H1 (cell line): ENCODE measurements at regions not wholly inside any gene's neighbourhood (a gene's known extent, or its start where the extent isn't known, plus 50 kb on each side); places are given as distances from the start of the nearest gene placed in this dataset.

Source experiments
- CTCF ChIA-PET: fragments of 300-600 bp; sonication (Branson Sonifier 250); formaldehyde crosslinking; loops from one replicate; lab custom pipeline; 2021; ENCODE audit not compliant: partially characterized antibody; lab: Charles Lee
- POLR2A ChIA-PET: fragments of 300-600 bp; sonication (Branson Sonifier 250); formaldehyde crosslinking; loops from one replicate; lab custom pipeline; 2021; ENCODE audit warnings: inconsistent platforms; ENCODE audit not compliant: partially characterized antibody; lab: Charles Lee
- DNase-seq, 2 experiments: peaks; one replicate each; pipeline versions ENCODE4 v3.0.0 to v3.0.0-alpha.2; 2010 to 2022; ENCODE audit warnings: low spot score in 2 of 2, low read depth in 1 of 2, mixed read lengths in 1 of 2
- FAIRE-seq: peaks from 2 replicates; lab custom pipeline; 2011; peaks lifted over from hg19 to GRCh38; lab: Jason Lieb, UNC
- H2AFZ ChIP-seq: 2 replicates; pipeline ENCODE4 v1.8.1; 2012; ENCODE audit warnings: low read length, inconsistent platforms
- H2AK5ac ChIP-seq: 2 replicates; pipeline ENCODE4 v1.6.1; 2013; ENCODE audit warnings: low read depth, low read length
- H2BK120ac ChIP-seq: replicated peaks from 2 replicates; pipeline ENCODE3; 2013; ENCODE audit warnings: low read depth, low read length, inconsistent platforms
- H2BK12ac ChIP-seq: 2 replicates; pipeline ENCODE4 v1.6.1; 2013; ENCODE audit warnings: low read depth, low read length
- H2BK15ac ChIP-seq: 2 replicates; pipeline ENCODE4 v1.6.1; 2013; ENCODE audit warnings: low read length
- H2BK20ac ChIP-seq: 2 replicates; pipeline ENCODE4 v1.6.1; 2013; ENCODE audit warnings: low read length
- H2BK5ac ChIP-seq: 2 replicates; pipeline ENCODE4 v1.6.1; 2013; ENCODE audit warnings: low read depth, low read length
- H3K14ac ChIP-seq: 2 replicates; pipeline ENCODE4 v1.6.1; 2013; ENCODE audit warnings: inconsistent platforms; ENCODE audit not compliant: insufficient read length
- H3K18ac ChIP-seq: 2 replicates; pipeline ENCODE4 v1.6.1; 2013; ENCODE audit warnings: low read length; ENCODE audit errors: extremely low read depth
- H3K23ac ChIP-seq: 2 replicates; pipeline ENCODE4 v1.6.1; 2013; ENCODE audit warnings: inconsistent platforms; ENCODE audit not compliant: insufficient read length
- H3K23me2 ChIP-seq: 2 replicates; pipeline ENCODE4 v1.6.1; 2013; ENCODE audit warnings: low read depth, low read length
- H3K27ac ChIP-seq: 2 replicates; pipeline ENCODE4 v1.6.1; 2011; ENCODE audit warnings: low read depth, low read length, inconsistent platforms
- H3K27me3 ChIP-seq, 4 experiments: replicated peaks in 1 of 4; 1 replicate in 1 of 4; 2 replicates in 3 of 4; pipeline versions ENCODE4 v1.6.1 to v1.8.1; 2011 to 2013; ENCODE audit warnings: low read length in 3 of 4, mild to moderate bottlenecking in 3 of 4, inconsistent platforms in 2 of 4, mixed read lengths in 2 of 4, moderate library complexity in 1 of 4; ENCODE audit not compliant: control insufficient read depth in 3 of 4, insufficient read depth in 3 of 4; ENCODE audit errors: extremely low read depth in 1 of 4
- H3K36me3 ChIP-seq, 4 experiments: 2 replicates each; pipeline versions ENCODE4 v1.6.1 to v1.8.1; 2011 to 2013; ENCODE audit warnings: mild to moderate bottlenecking in 4 of 4, low read length in 3 of 4, moderate library complexity in 2 of 4, control low read depth in 1 of 4, inconsistent platforms in 1 of 4; ENCODE audit not compliant: insufficient read depth in 4 of 4, control insufficient read depth in 2 of 4
- H3K4ac ChIP-seq: replicated peaks from 2 replicates; pipeline ENCODE3; 2013; ENCODE audit warnings: low read length, low read depth, mixed read lengths, inconsistent platforms; ENCODE audit not compliant: insufficient read length
- H3K4me1 ChIP-seq, 4 experiments: replicated peaks in 1 of 4; 1 replicate in 1 of 4; 2 replicates in 3 of 4; pipeline versions ENCODE4 v1.6.1 to v1.8.1; 2011 to 2013; ENCODE audit warnings: low read length in 3 of 4, inconsistent platforms in 2 of 4, mixed read lengths in 1 of 4; ENCODE audit not compliant: insufficient read depth in 4 of 4, control insufficient read depth in 3 of 4
- H3K4me2 ChIP-seq, 2 experiments: 2 replicates each; pipeline versions ENCODE4 v1.6.1 to v1.8.1; 2011 to 2013; ENCODE audit warnings: low read depth in 2 of 2, low read length in 2 of 2, control low read depth in 1 of 2, inconsistent platforms in 1 of 2, mild to moderate bottlenecking in 1 of 2; ENCODE audit not compliant: insufficient read depth in 1 of 2
- H3K4me3 ChIP-seq, 4 experiments: fragments of 200-600, 300-600 bp in 1 of 4; sonication (generic), shearing (Covaris generic), sonication (Bioruptor Twin) in 1 of 4; 2 replicates each; pipeline versions ENCODE4 v1.5.1 to v1.8.1; 2011 to 2016; ENCODE audit warnings: low read length in 4 of 4, low read depth in 3 of 4, control low read depth in 2 of 4, inconsistent platforms in 2 of 4, mild to moderate bottlenecking in 2 of 4, mixed read lengths in 1 of 4, moderate library complexity in 1 of 4; ENCODE audit not compliant: insufficient read depth in 2 of 4; ENCODE audit errors: extremely low read depth in 1 of 4
- H3K56ac ChIP-seq: replicated peaks from 2 replicates; pipeline ENCODE3; 2013; ENCODE audit warnings: low read depth, mild to moderate bottlenecking, mixed read lengths, low read length, inconsistent platforms; ENCODE audit not compliant: insufficient read length
- H3K79me1 ChIP-seq: 2 replicates; pipeline ENCODE4 v1.6.1; 2013; ENCODE audit warnings: low read depth, low read length, control low read depth
- H3K79me2 ChIP-seq, 2 experiments: 2 replicates each; pipeline versions ENCODE4 v1.6.1 to v1.8.1; 2012 to 2013; ENCODE audit warnings: low read length in 2 of 2, mild to moderate bottlenecking in 2 of 2, inconsistent platforms in 1 of 2; ENCODE audit not compliant: insufficient read depth in 2 of 2, control insufficient read depth in 1 of 2
- H3K9ac ChIP-seq, 4 experiments: replicated peaks in 1 of 4; 1 replicate in 1 of 4; 2 replicates in 3 of 4; pipeline versions ENCODE4 v1.6.1 to v1.8.1; 2011 to 2013; ENCODE audit warnings: low read depth in 3 of 4, low read length in 3 of 4, control low read depth in 2 of 4, mild to moderate bottlenecking in 2 of 4, moderate library complexity in 2 of 4, inconsistent platforms in 1 of 4; ENCODE audit errors: extremely low read depth in 1 of 4
- H3K9me3 ChIP-seq, 2 experiments: 2 replicates each; pipeline versions ENCODE4 v1.6.1 to v1.8.1; 2012 to 2013; ENCODE audit warnings: mild to moderate bottlenecking in 2 of 2, moderate library complexity in 2 of 2, control low read depth in 1 of 2, inconsistent platforms in 1 of 2, low read depth in 1 of 2, low read length in 1 of 2, mixed read lengths in 1 of 2; ENCODE audit not compliant: insufficient read depth in 2 of 2
- H4K20me1 ChIP-seq, 2 experiments: replicated peaks in 1 of 2; 2 replicates each; pipeline versions ENCODE3 to v1.8.1; 2011 to 2013; ENCODE audit warnings: inconsistent platforms in 2 of 2, low read length in 2 of 2, mild to moderate bottlenecking in 1 of 2; ENCODE audit not compliant: insufficient read depth in 2 of 2, control insufficient read depth in 1 of 2
- H4K5ac ChIP-seq: 2 replicates; pipeline ENCODE4 v1.6.1; 2013; ENCODE audit warnings: low read length, low read depth, mixed read lengths, inconsistent platforms; ENCODE audit not compliant: insufficient read length
- H4K8ac ChIP-seq: 2 replicates; pipeline ENCODE4 v1.8.0; 2013; ENCODE audit warnings: mild to moderate bottlenecking, moderate library complexity, low read length, inconsistent platforms; ENCODE audit not compliant: insufficient read depth; ENCODE audit errors: extremely low read depth
- H4K91ac ChIP-seq: replicated peaks from 2 replicates; pipeline ENCODE3; 2013; ENCODE audit warnings: low read length, mixed read lengths, inconsistent platforms; ENCODE audit not compliant: insufficient read length
- ASH2L ChIP-seq: fragments of 200-600, 300-600 bp; sonication (generic); IDR thresholded peaks from one replicate; pipeline ENCODE4 v1.7.1; 2017; ENCODE audit warnings: low read length
- BCL11A ChIP-seq, 2 experiments: IDR thresholded peaks; one replicate each; pipeline ENCODE4 v1.6.1; 2011; ENCODE audit warnings: low read depth in 2 of 2, low read length in 2 of 2, mild to moderate bottlenecking in 2 of 2
- CHD1 ChIP-seq: IDR thresholded peaks from 2 replicates; pipeline ENCODE4 v1.6.1; 2012; ENCODE audit warnings: low read depth, low read length, improper control_type of control experiment
- CHD2 ChIP-seq: IDR thresholded peaks from 2 replicates; pipeline ENCODE4 v1.6.1; 2012; ENCODE audit warnings: low read length, improper control_type of control experiment
- CREB1 ChIP-seq: IDR thresholded peaks from 2 replicates; pipeline ENCODE4 v1.6.1; 2012; ENCODE audit warnings: inconsistent platforms
- CTBP2 ChIP-seq: IDR thresholded peaks from 2 replicates; pipeline ENCODE4 v1.7.0; 2011; ENCODE audit warnings: borderline replicate concordance, mild to moderate bottlenecking, moderate library complexity, mixed read lengths, low read length; ENCODE audit not compliant: insufficient read depth, insufficient read length
- EZH2 ChIP-seq: fragments of 200-600 bp; sonication (generic); IDR thresholded peaks from 2 replicates; pipeline ENCODE4 v1.7.1; 2012; ENCODE audit warnings: low read depth, mild to moderate bottlenecking, moderate library complexity, low read length, inconsistent platforms; ENCODE audit not compliant: severe bottlenecking
- HDAC2 ChIP-seq, 2 experiments: fragments of 300-600 bp in 1 of 2; sonication (generic) in 1 of 2; IDR thresholded peaks; 2 replicates each; pipeline ENCODE4 v1.6.1; 2011 to 2012; ENCODE audit warnings: low read depth in 2 of 2, low read length in 2 of 2, mild to moderate bottlenecking in 2 of 2, moderate library complexity in 2 of 2, borderline replicate concordance in 1 of 2, inconsistent platforms in 1 of 2
- JUN ChIP-seq: IDR thresholded peaks from 2 replicates; pipeline ENCODE4 v1.6.1; 2011; ENCODE audit warnings: low read depth, mild to moderate bottlenecking, improper control_type of control experiment, low read length
- MAFK ChIP-seq: IDR thresholded peaks from 2 replicates; pipeline ENCODE4 v1.6.1; 2012; ENCODE audit warnings: low read depth, mild to moderate bottlenecking, improper control_type of control experiment, low read length
- RXRA ChIP-seq: IDR thresholded peaks from 2 replicates; pipeline ENCODE4 v1.6.1; 2011; ENCODE audit warnings: low read depth, mild to moderate bottlenecking, low read length, moderate library complexity; ENCODE audit not compliant: insufficient read depth
- SIRT6 ChIP-seq: IDR thresholded peaks from one replicate; pipeline ENCODE4 v1.7.1; 2012; ENCODE audit warnings: low read length, inconsistent platforms
- SP4 ChIP-seq: IDR thresholded peaks from 2 replicates; pipeline ENCODE4 v1.6.1; 2012; ENCODE audit warnings: low read length, inconsistent platforms
- TAF1 ChIP-seq: IDR thresholded peaks from 2 replicates; pipeline ENCODE4 v1.6.1; 2011; ENCODE audit warnings: mild to moderate bottlenecking, low read depth, low read length
- TEAD4 ChIP-seq: IDR thresholded peaks from 2 replicates; pipeline ENCODE4 v1.6.1; 2012; ENCODE audit warnings: low read depth, low read length, inconsistent platforms, mixed read lengths
- WGBS, 2 experiments: shearing (Covaris generic) in 1 of 2; methylation state at CpG; one replicate each; pipeline versions ENCODE4 v1.1.6 to v1.1.7; 2013 to 2015; ENCODE audit warnings: low lambda C conversion rate in 2 of 2, mixed read lengths in 2 of 2, inconsistent platforms in 1 of 2, low coverage in 1 of 2, missing lambda C conversion rate in 1 of 2; ENCODE audit not compliant: insufficient replicate concordance in 2 of 2, insufficient coverage in 1 of 2, insufficient read length in 1 of 2; ENCODE audit errors: extremely low coverage in 1 of 2, missing lambda C conversion rate in 1 of 2; 5-methylcytosine and 5-hydroxymethylcytosine counted together
- TF ChIP-seq, protein P1 (sequence below): IDR thresholded peaks from 2 replicates; pipeline ENCODE4 v1.6.1; 2012; ENCODE audit warnings: inconsistent platforms

DNA sequence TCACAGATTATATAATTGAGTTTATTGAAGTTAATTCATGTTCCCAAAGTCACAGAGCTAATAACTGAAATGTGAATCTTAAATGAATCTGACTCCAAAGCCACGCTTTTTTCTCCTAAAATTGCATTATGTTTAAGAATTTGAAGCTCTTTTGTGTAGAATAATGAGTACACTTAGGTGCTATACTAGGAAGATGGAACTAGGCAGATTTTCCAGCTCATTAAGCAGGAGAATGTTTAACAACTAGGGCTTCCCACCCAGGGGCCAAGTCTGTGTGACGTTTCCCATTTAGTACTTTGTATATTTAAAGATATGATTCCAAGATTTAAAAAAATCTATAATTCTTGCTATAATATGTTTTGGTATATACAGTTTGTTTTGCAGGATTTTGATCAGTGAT, 169.5 kb downstream of the KIF20B start:
- 93% methylated on average over 2 of the region's 2 CpGs; no CpG with 5 or more reads in 1 of the 2 experiments for WGBS, 2 experiments
- DNase-seq (no peak), FAIRE-seq (no peak)
- Histone ChIP-seq H3K27me3 (no peaks in the 10 kb centered on the region), H3K4me1 (no peaks in the 10 kb centered on the region), H3K23me2 (no peaks in the 10 kb centered on the region; the same call in 1 of the 2 replicates), H2BK20ac (no peak overlapping the region), H3K79me2 (no peaks in the 10 kb centered on the region), H3K27ac (no peak overlapping the region), H3K9ac (no peak overlapping the region), H3K56ac (no peak overlapping the region), H3K4me2 (no peak overlapping the region), H4K5ac (no peak overlapping the region), H3K18ac (no peak overlapping the region), H4K20me1 (no peaks in the 10 kb centered on the region), H2BK15ac (no peak overlapping the region), H4K91ac (no peak overlapping the region), H2BK12ac (no peak overlapping the region), H3K14ac (no peak overlapping the region), H3K36me3 (no peaks in the 10 kb centered on the region), H2AFZ (no peak overlapping the region), H3K9me3 (peaks cover 3 to 4% of the 10 kb centered on the region in 2 experiments; a peak in 1 of 4 replicates), H2AK5ac (no peak overlapping the region), H3K79me1 (no peaks in the 10 kb centered on the region), H3K23ac (no peak overlapping the region), H3K4me3 (no peak overlapping the region), H2BK120ac (no peak overlapping the region), H3K4ac (no peak overlapping the region), H2BK5ac (no peak overlapping the region), H4K8ac (no peak overlapping the region)
- POLR2A ChIA-PET: no interaction called here
- CTCF ChIA-PET: no interaction called here
- TF ChIP-seq RXRA (no peak), JUN (no peak), CREB1 (no peak), ASH2L (no peak), MAFK (no peak), EZH2 (no peak), BCL11A (IDR thresholded peaks at IDR 0.05; ENCODE audit: low read depth in 2 of 2, low read length in 2 of 2) (no peak), HDAC2 (IDR thresholded peaks at IDR 0.05; ENCODE audit: borderline replicate concordance in 1 of 2, low read depth in 2 of 2, low read length in 2 of 2) (no peak), CTBP2 (no peak), TAF1 (no peak), SP4 (no peak), CHD2 (no peak), TEAD4 (no peak), SIRT6 (no peak), CHD1 (no peak)
- TF ChIP-seq, protein P1, sequence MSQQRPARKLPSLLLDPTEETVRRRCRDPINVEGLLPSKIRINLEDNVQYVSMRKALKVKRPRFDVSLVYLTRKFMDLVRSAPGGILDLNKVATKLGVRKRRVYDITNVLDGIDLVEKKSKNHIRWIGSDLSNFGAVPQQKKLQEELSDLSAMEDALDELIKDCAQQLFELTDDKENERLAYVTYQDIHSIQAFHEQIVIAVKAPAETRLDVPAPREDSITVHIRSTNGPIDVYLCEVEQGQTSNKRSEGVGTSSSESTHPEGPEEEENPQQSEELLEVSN: no peak
